HEK293 (cell line): ENCODE measurements at regions not wholly inside any gene's neighbourhood (a gene's known extent, or its start where the extent isn't known, plus 50 kb on each side); places are given as distances from the start of the nearest gene placed in this dataset.

Source experiments
- CTCF ChIP-seq: fragments of 450-650 bp; formaldehyde crosslinking; IDR thresholded peaks from 2 replicates; pipeline ENCODE4 v1.5.1; 2016; ENCODE audit warnings: missing biosample characterization, missing genetic modification characterization
- YY1 ChIP-seq: fragments of 450-650 bp; formaldehyde crosslinking; IDR thresholded peaks from 2 replicates; pipeline ENCODE4 v1.5.1; 2018; ENCODE audit warnings: missing biosample characterization, missing genetic modification characterization
- ZNF274 ChIP-seq, 2 experiments: fragments of 200-500 bp in 1 of 2; fragments of 450-650 bp in 1 of 2; sonication (Bioruptor generic) in 1 of 2; formaldehyde crosslinking in 1 of 2; IDR thresholded peaks; 2 replicates each; pipeline versions ENCODE4 v1.5.1 to v1.6.1; 2014 to 2016; ENCODE audit warnings: borderline replicate concordance in 1 of 2, inconsistent platforms in 1 of 2, low read length in 1 of 2, missing biosample characterization in 1 of 2, missing genetic modification characterization in 1 of 2
- ZNF623 ChIP-seq: fragments of 450-650 bp; formaldehyde crosslinking; IDR thresholded peaks from 2 replicates; pipeline ENCODE4 v1.5.1; 2016; ENCODE audit warnings: missing biosample characterization, missing genetic modification characterization
- ZNF701 ChIP-seq: fragments of 450-650 bp; formaldehyde crosslinking; IDR thresholded peaks from 2 replicates; pipeline ENCODE4 v1.5.1; 2016; ENCODE audit warnings: missing biosample characterization, missing genetic modification characterization
- TF ChIP-seq, protein P1 (sequence below): fragments of 450-650 bp; formaldehyde crosslinking; IDR thresholded peaks from 2 replicates; pipeline ENCODE4 v1.5.1; 2016; ENCODE audit warnings: missing biosample characterization, missing genetic modification characterization

GRCh38 chr11:10923882-10924281 lies 66.0 kb upstream of the ZBED5 start:
- TF ChIP-seq YY1 (tag by site-specific recombination) (no peak), CTCF (tag by site-specific recombination) (no peak), ZNF274 (IDR thresholded peaks at IDR 0.05; ENCODE audit: low read length) (no peak), ZNF274 (tag by site-specific recombination; IDR thresholded peaks at IDR 0.05; ENCODE audit: borderline replicate concordance) (no peak), ZNF623 (tag by site-specific recombination) (no peak), ZNF701 (tag by site-specific recombination) (no peak)
- TF ChIP-seq, protein P1, sequence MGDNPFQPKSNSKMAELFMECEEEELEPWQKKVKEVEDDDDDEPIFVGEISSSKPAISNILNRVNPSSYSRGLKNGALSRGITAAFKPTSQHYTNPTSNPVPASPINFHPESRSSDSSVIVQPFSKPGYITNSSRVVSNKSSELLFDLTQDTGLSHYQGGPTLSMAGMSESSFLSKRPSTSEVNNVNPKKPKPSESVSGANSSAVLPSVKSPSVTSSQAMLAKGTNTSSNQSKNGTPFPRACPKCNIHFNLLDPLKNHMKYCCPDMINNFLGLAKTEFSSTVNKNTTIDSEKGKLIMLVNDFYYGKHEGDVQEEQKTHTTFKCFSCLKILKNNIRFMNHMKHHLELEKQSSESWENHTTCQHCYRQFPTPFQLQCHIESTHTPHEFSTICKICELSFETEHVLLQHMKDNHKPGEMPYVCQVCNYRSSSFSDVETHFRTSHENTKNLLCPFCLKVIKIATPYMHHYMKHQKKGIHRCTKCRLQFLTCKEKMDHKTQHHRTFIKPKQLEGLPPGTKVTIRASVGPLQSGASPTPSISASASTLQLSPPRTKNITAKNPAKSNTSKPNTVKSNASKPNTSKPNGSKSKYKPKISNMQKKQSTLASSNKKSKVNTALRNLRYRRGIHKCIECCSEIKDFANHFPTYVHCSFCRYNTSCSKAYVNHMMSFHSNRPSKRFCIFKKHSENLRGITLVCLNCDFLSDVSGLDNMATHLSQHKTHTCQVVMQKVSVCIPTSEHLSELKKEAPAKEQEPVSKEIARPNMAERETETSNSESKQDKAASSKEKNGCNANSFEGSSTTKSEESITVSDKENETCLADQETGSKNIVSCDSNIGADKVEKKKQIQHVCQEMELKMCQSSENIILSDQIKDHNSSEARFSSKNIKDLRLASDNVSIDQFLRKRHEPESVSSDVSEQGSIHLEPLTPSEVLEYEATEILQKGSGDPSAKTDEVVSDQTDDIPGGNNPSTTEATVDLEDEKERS (tag by site-specific recombination), result no peak
